ENCODE measurements at regions not wholly inside any gene's neighbourhood (a gene's known extent, or its start where the extent isn't known, plus 50 kb on each side); places are given as distances from the start of the nearest gene placed in this dataset.
A peak's percentile ranks its signal among the peaks of the same experiment; 100 is the strongest.

DNA sequence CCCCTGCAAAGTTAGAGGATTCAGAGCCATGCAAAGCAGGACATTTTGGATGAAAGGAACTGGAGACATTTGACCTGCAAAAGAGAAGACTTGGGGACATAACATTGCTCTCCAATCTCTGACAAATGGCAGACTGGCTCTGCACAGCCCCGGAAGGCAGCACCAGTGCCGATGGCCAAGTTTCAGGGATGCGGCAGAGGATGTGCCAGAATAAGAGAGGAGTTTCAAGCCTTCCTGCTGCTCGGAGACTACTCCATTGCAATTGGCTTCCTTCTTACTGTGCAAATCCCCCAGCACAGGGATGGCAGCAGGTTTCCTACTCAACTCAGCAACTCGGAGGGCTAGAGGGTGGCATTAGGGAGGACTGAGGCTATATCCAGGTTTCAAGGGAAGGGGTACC is 268.8 kb upstream of the ZMIZ1 start:
- Histone ChIP-seq H3K27me3 (ENCODE audit: insufficient read depth in 3 of 3, low read length in 2 of 3) (no peaks in the 10 kb centered on the region), H3K27ac (no peak overlapping the region), H3K4me3 (no peak overlapping the region), H3K9me3 (no peaks in the 10 kb centered on the region), H3K4me1 (peaks cover 3% of the 10 kb centered on the region), H3K36me3 (ENCODE audit: insufficient read depth in 1 of 2, low read depth in 1 of 2) (no peaks in the 10 kb centered on the region)
- TF ChIP-seq, protein P1, sequence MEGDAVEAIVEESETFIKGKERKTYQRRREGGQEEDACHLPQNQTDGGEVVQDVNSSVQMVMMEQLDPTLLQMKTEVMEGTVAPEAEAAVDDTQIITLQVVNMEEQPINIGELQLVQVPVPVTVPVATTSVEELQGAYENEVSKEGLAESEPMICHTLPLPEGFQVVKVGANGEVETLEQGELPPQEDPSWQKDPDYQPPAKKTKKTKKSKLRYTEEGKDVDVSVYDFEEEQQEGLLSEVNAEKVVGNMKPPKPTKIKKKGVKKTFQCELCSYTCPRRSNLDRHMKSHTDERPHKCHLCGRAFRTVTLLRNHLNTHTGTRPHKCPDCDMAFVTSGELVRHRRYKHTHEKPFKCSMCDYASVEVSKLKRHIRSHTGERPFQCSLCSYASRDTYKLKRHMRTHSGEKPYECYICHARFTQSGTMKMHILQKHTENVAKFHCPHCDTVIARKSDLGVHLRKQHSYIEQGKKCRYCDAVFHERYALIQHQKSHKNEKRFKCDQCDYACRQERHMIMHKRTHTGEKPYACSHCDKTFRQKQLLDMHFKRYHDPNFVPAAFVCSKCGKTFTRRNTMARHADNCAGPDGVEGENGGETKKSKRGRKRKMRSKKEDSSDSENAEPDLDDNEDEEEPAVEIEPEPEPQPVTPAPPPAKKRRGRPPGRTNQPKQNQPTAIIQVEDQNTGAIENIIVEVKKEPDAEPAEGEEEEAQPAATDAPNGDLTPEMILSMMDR (IDR thresholded peaks at IDR 0.05) = no peak
- ATAC-seq (no peak), DNase-seq (no peak)
- 73 to 80% (median 74%) methylated on average over 5 of the region's 5 CpGs for WGBS, 3 donors
- intact Hi-C loops (cut with DNase I) = no loop called here

DNA sequence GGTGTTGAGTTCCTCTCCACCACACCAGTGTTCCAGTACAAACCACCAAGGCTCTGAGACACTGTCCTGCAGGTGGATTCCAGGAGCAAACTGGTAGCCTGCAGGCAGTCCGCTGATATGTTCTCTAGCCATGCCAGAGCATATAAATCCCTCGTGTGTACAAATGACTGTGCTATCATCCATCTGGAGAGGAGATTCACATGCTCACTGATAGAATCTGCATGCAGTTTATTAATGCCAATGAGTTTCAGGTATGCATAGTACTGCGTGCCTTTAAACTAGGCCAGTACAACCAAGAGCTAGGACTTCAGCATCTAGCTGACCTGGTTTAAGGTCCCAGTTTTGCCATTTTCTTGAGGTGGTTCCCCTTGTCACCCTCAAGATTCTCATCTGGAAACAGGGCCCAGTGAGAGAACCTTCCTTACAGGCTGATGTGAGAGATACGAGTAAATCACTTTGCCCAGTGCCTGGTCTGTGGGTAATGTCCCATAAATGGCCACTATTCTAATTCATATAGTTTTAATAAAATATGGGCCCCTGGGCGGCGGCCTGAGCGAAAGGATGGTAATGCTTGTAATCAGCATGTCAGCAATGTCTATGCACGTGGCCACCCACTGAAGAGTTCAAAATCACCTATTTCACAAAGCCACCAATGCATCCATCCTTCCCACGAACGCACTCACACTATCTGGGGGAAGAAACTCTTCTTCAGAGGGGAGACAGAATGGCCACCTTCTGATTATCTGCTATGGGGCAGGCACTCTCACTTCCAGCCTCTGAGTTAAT is 268.0 kb upstream of the ZMIZ1 start:
- no peak for ATAC-seq
- Histone ChIP-seq H3K4me3 (no peak overlapping the region), H3K36me3 (ENCODE audit: insufficient read depth in 1 of 2, low read depth in 1 of 2) (no peaks in the 10 kb centered on the region), H3K27me3 (ENCODE audit: insufficient read depth in 3 of 3, low read length in 2 of 3) (no peaks in the 10 kb centered on the region), H3K4me1 (peaks cover 9% of the 10 kb centered on the region), H3K9me3 (no peaks in the 10 kb centered on the region), H3K27ac (no peak overlapping the region)
- TF ChIP-seq, protein P1 (IDR thresholded peaks at IDR 0.05) = no peak
- no peak for DNase-seq
- WGBS, 3 donors = 94 to 98% (median 95%) methylated on average over 10 of the region's 10 CpGs
- intact Hi-C loops (cut with DNase I) = no loop called here

DNA sequence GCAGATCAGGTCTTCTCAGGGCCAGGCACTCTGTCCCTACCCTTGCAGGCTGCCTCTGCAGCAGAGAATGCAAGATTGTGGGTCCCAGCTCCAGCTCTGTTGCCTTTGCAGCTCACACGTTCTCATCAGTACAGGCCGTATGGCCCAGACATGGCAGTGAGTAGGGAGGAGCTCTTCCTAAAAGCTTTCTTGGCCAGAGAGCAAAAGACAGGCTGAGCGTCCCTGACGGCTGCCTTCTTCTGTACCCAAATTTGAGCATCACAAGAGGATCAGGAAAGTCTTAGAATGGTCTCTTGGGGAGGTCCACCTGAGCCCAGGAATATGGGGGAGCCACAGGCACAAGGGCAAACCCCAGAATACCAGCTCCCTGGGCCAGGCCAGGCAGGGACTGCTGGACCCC is 266.3 kb upstream of the ZMIZ1 start:
- Histone ChIP-seq H3K9me3 (no peaks in the 10 kb centered on the region), H3K4me1 (peaks cover 9% of the 10 kb centered on the region), H3K4me3 (no peak overlapping the region), H3K36me3 (ENCODE audit: insufficient read depth in 1 of 2, low read depth in 1 of 2) (no peaks in the 10 kb centered on the region), H3K27me3 (ENCODE audit: insufficient read depth in 3 of 3, low read length in 2 of 3) (no peaks in the 10 kb centered on the region), H3K27ac (peak overlapping the region; percentile 30)
- no peak for ATAC-seq
- intact Hi-C loops (cut with DNase I) = no loop called here
- WGBS, 3 donors = 49 to 74% (median 54%) methylated on average over 4 of the region's 4 CpGs
- no peak for DNase-seq
- TF ChIP-seq, protein P1 (IDR thresholded peaks at IDR 0.05) = no peak

DNA sequence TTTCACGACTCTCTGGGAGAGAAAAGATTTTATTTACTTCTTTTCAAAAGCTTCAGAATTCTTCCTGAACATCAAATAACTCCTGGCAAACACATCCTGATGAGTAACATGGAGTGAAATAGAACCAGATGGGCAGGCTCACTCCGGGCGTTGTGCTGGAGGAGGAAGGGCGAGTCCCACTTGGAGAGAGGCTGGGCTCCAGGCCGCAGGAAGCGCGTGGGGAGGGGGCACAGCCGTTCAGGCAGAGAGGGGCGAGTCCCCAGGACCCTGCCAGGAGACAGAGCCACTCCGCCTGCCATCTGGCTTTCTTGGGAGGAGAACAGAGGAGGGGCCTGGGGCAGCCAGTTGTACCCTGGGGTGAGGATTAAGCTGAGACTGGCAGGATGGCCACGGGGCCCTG is 265.9 kb upstream of the ZMIZ1 start:
- Histone ChIP-seq H3K9me3 (no peaks in the 10 kb centered on the region), H3K4me3 (no peak overlapping the region), H3K4me1 (peaks cover 9% of the 10 kb centered on the region), H3K27ac (peak overlapping the region; percentile 30), H3K36me3 (ENCODE audit: insufficient read depth in 1 of 2, low read depth in 1 of 2) (no peaks in the 10 kb centered on the region), H3K27me3 (ENCODE audit: insufficient read depth in 3 of 3, low read length in 2 of 3) (no peaks in the 10 kb centered on the region)
- intact Hi-C loops (cut with DNase I) = no loop called here
- TF ChIP-seq, protein P1 (IDR thresholded peaks at IDR 0.05) = no peak
- ATAC-seq (peak in 3 of 4 donors; percentile 34 to 69 (median 37)), DNase-seq (peak; percentile 68 to 82)
- WGBS, 3 donors = 43 to 46% (median 46%) methylated on average over 10 to 11 of the region's 11 CpGs

DNA sequence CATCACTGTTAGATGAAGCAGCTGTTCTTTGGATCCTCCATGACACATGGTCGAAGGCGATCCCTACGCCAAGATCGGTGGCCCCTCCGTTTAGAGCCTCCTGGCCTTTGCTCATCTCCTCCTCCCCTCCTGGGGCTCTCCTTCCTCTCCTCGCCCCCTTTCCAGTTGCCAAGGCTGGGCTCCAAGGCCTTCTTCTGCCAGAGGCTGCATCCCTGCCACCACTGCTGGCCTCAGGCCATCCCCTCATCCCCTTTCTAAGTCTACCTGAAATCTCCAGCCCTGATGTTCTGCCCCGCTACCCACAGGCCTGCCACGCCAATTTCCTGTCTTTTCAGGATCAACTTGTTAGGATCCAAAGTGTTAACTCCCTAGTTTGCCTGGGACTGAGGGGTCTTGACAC is 265.1 kb upstream of the ZMIZ1 start:
- whole genome bisulfite sequencing, 3 donors = 82 to 91% (median 87%) methylated on average over 8 of the region's 8 CpGs
- DNase-seq = no peak
- ATAC-seq = no peak
- no peaks in the 10 kb centered on the region for H3K36me3 ChIP-seq (ENCODE audit: insufficient read depth in 1 of 2, low read depth in 1 of 2)
- no peak overlapping the region for H3K27ac ChIP-seq
- no peaks in the 10 kb centered on the region for H3K9me3 ChIP-seq
- TF ChIP-seq, protein P1 (IDR thresholded peaks at IDR 0.05) = no peak
- no peaks in the 10 kb centered on the region for H3K27me3 ChIP-seq (ENCODE audit: insufficient read depth in 3 of 3, low read length in 2 of 3)
- intact Hi-C loops (cut with DNase I) = no loop called here
- peaks cover 9% of the 10 kb centered on the region for H3K4me1 ChIP-seq
- no peak overlapping the region for H3K4me3 ChIP-seq
